HG02973 (cell line): ENCODE measurements at regions not wholly inside any gene's neighbourhood (a gene's known extent, or its start where the extent isn't known, plus 50 kb on each side); places are given as distances from the start of the nearest gene placed in this dataset.

Experiments used
- ATAC-seq: cut with Tn5 transposase; IDR thresholded peaks from one replicate; pipeline ENCODE4 v1.9.1; 2021; ENCODE audit warnings: moderate library complexity; ENCODE audit not compliant: unreplicated experiment

GRCh38 chr4:102439812-102440211 is 61.3 kb upstream of the NFKB1 start:
- no peak for ATAC-seq

- no peak for ATAC-seq
Observed at GRCh38 chr4:102440498-102440897, 60.7 kb upstream of the NFKB1 start.

GRCh38 chr4:102441978-102442911 is 58.9 kb upstream of the NFKB1 start:
- ATAC-seq, result no peak

GRCh38 chr4:102444752-102445151 is 56.4 kb upstream of the NFKB1 start:
- ATAC-seq, result no peak

GRCh38 chr4:102445213-102445612 is 55.9 kb upstream of the NFKB1 start:
- ATAC-seq, result no peak

- no peak for ATAC-seq
Observed at GRCh38 chr4:102447413-102447812, 53.7 kb upstream of the NFKB1 start.

- peak; percentile 82 for ATAC-seq
Observed at GRCh38 chr4:102449751-102450352, 51.3 kb upstream of the NFKB1 start.

- ATAC-seq, result no peak
Observed at GRCh38 chr4:102451266-102451665, 49.9 kb upstream of the NFKB1 start.
